ENCODE measurements at regions not wholly inside any gene's neighbourhood (a gene's known extent, or its start where the extent isn't known, plus 50 kb on each side); places are given as distances from the start of the nearest gene placed in this dataset.

DNA sequence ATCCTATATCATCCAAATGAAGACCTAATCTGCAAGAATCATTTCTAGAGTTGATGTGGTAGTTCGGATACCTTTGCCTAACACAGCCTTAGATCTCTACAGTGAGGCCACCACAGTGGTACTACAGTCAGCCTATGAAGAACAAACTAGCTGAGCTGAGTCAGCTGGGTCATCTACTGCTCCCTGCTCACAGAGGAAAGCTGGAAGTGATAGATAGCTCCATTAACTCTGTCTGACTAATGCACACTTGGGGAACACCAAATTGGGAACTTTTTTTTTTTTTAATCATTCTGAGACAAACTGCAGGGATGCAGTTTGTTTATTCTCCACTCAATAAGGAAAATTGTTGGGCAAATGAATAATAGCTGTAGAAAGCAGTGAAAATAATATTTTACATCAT lies 1160.6 kb downstream of the PCDH9 start:
- Histone ChIP-seq H3K4me1 (ENCODE audit: control insufficient read depth, low read depth, low read length) (no peaks in the 10 kb centered on the region), H3K36me3 (ENCODE audit: control insufficient read depth, low read depth, low read length) (no peaks in the 10 kb centered on the region), H3K27me3 (ENCODE audit: control insufficient read depth, insufficient read depth, low read length) (no peaks in the 10 kb centered on the region), H3K9ac (ENCODE audit: low read length) (no peak overlapping the region), H3K4me3 (ENCODE audit: low read length) (no peak overlapping the region), H3K27ac (ENCODE audit: low read length) (no peak overlapping the region), H3K9me3 (ENCODE audit: control insufficient read depth, low read depth, low read length) (no peaks in the 10 kb centered on the region)

DNA sequence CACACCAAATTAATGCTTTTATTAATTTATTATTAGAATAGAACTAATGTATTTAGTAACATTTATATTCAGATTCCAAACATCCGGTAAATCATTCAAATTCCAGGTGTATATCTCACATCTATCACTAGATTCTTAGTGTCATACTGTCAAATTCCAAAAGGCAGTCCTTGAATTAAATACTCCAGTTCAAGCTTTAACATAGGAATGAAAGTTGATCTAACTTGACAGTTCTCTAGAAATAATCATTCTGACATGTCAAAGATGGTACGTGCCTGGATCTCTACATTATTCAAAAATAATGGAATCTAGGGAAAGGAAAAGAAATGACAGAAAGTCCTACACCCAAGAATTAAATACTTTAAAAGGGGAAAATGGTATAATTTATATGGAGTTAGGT lies 1161.5 kb downstream of the PCDH9 start:
- Histone ChIP-seq H3K36me3 (ENCODE audit: control insufficient read depth, low read depth, low read length) (no peaks in the 10 kb centered on the region), H3K9me3 (ENCODE audit: control insufficient read depth, low read depth, low read length) (no peaks in the 10 kb centered on the region), H3K4me3 (ENCODE audit: low read length) (no peak overlapping the region), H3K27ac (ENCODE audit: low read length) (no peak overlapping the region), H3K27me3 (ENCODE audit: control insufficient read depth, insufficient read depth, low read length) (no peaks in the 10 kb centered on the region), H3K4me1 (ENCODE audit: control insufficient read depth, low read depth, low read length) (no peaks in the 10 kb centered on the region), H3K9ac (ENCODE audit: low read length) (no peak overlapping the region)

DNA sequence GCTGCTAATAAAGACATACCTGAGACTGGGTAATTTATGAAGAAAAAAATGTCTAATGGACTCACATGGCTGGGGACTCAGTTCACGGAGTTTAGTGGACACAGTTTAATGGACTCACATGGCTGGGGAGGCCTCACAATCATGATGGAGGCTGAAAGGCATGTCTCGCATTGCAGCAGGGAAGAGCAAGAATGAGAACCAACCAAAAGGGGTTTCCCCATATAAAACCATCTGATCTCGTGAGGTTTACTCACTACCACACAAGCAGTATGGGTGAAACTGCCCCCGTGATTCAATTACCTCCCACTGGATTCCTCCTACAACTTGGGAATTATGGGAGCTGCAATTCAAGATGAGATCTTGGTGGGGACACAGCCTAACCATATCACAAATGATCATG lies 1181.2 kb downstream of the PCDH9 start:
- Histone ChIP-seq H3K27me3 (ENCODE audit: control insufficient read depth, insufficient read depth, low read length) (no peaks in the 10 kb centered on the region), H3K4me3 (ENCODE audit: low read length) (no peak overlapping the region), H3K9me3 (ENCODE audit: control insufficient read depth, low read depth, low read length) (no peaks in the 10 kb centered on the region), H3K27ac (ENCODE audit: low read length) (no peak overlapping the region), H3K9ac (ENCODE audit: low read length) (no peak overlapping the region), H3K36me3 (ENCODE audit: control insufficient read depth, low read depth, low read length) (no peaks in the 10 kb centered on the region), H3K4me1 (ENCODE audit: control insufficient read depth, low read depth, low read length) (no peaks in the 10 kb centered on the region)

GRCh38 chr13:66040506-66040905 lies 1189.6 kb downstream of the PCDH9 start:
- Histone ChIP-seq H3K27ac (ENCODE audit: low read length) (no peak overlapping the region), H3K36me3 (ENCODE audit: control insufficient read depth, low read depth, low read length) (no peaks in the 10 kb centered on the region)

DNA sequence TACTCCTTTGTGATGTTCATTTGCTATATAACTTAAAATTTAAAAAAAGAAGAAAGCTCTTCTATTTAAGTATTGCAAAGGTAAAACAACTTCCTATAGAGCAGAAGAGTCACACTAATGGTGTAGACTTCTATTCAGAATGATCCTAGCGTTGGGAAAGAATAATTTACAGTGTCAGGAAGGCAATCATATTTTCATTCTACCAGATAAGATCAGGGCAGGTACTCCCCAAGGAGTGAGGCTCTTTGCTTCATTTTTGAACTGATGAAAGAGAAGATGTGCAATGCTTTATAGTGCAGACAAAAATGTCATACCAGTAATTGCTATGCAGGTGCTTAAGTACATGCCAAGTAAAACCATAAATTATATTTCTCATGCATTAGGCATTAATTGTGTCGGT lies 1193.0 kb downstream of the PCDH9 start:
- Histone ChIP-seq H3K9me3 (ENCODE audit: control insufficient read depth, low read depth, low read length) (no peaks in the 10 kb centered on the region), H3K36me3 (ENCODE audit: control insufficient read depth, low read depth, low read length) (no peaks in the 10 kb centered on the region), H3K9ac (ENCODE audit: low read length) (no peak overlapping the region), H3K27ac (ENCODE audit: low read length) (no peak overlapping the region), H3K4me1 (ENCODE audit: control insufficient read depth, low read depth, low read length) (peaks cover 8% of the 10 kb centered on the region), H3K4me3 (ENCODE audit: low read length) (no peak overlapping the region), H3K27me3 (ENCODE audit: control insufficient read depth, insufficient read depth, low read length) (no peaks in the 10 kb centered on the region)

More at GRCh38 chr13:66040506-66040905, 1189.6 kb downstream of the PCDH9 start:
- Histone ChIP-seq H3K4me3 (ENCODE audit: low read length) (no peak overlapping the region), H3K9ac (ENCODE audit: low read length) (no peak overlapping the region), H3K4me1 (ENCODE audit: control insufficient read depth, low read depth, low read length) (no peaks in the 10 kb centered on the region), H3K27me3 (ENCODE audit: control insufficient read depth, insufficient read depth, low read length) (no peaks in the 10 kb centered on the region), H3K9me3 (ENCODE audit: control insufficient read depth, low read depth, low read length) (no peaks in the 10 kb centered on the region)

GRCh38 chr13:66036636-66037035 lies 1193.5 kb downstream of the PCDH9 start:
- no peaks in the 10 kb centered on the region for H3K9me3 ChIP-seq (ENCODE audit: control insufficient read depth, low read depth, low read length)
- no peaks in the 10 kb centered on the region for H3K27me3 ChIP-seq (ENCODE audit: control insufficient read depth, insufficient read depth, low read length)
- H3K4me1 ChIP-seq (ENCODE audit: control insufficient read depth, low read depth, low read length): peaks cover 11% of the 10 kb centered on the region
- H3K27ac ChIP-seq (ENCODE audit: low read length): no peak overlapping the region
- no peak overlapping the region for H3K9ac ChIP-seq (ENCODE audit: low read length)
- no peak overlapping the region for H3K4me3 ChIP-seq (ENCODE audit: low read length)
- no peaks in the 10 kb centered on the region for H3K36me3 ChIP-seq (ENCODE audit: control insufficient read depth, low read depth, low read length)

DNA sequence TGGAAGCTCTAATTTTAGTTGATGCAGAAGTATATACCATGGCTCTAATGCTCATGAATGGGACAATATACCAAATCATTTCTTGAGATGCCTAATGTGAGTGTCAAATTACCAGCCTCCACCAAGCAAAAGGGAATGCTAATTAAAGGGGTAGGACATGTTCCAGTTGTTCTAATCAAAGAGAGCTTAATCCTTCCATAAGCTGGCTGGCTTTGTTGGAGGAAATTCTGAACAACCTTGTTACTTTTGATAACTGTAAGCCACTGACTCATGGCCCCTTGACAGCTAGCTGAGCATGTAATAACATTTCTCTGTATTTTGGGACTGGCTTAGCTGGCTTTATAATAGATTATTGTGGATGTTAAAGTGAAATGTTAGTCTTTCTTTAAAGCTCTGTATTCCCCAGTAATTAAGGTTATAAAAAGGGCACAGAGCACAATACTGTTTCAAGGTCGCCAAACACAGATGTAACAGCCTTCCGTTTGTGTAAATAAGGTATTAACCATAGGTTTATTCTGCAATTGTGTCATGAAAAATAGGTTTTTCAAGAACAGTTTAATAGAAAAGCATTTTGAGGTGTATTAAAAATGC lies 1194.0 kb downstream of the PCDH9 start:
- no peak overlapping the region for H3K27ac ChIP-seq (ENCODE audit: low read length)
- no peaks in the 10 kb centered on the region for H3K36me3 ChIP-seq (ENCODE audit: control insufficient read depth, low read depth, low read length)
- no peaks in the 10 kb centered on the region for H3K9me3 ChIP-seq (ENCODE audit: control insufficient read depth, low read depth, low read length)
- H3K4me3 ChIP-seq (ENCODE audit: low read length): no peak overlapping the region
- H3K9ac ChIP-seq (ENCODE audit: low read length): no peak overlapping the region
- H3K4me1 ChIP-seq (ENCODE audit: control insufficient read depth, low read depth, low read length): peaks cover 11% of the 10 kb centered on the region
- no peaks in the 10 kb centered on the region for H3K27me3 ChIP-seq (ENCODE audit: control insufficient read depth, insufficient read depth, low read length)

GRCh38 chr13:66033924-66034323 lies 1196.2 kb downstream of the PCDH9 start:
- Histone ChIP-seq H3K9ac (ENCODE audit: low read length) (no peak overlapping the region), H3K4me3 (ENCODE audit: low read length) (no peak overlapping the region), H3K27me3 (ENCODE audit: control insufficient read depth, insufficient read depth, low read length) (no peaks in the 10 kb centered on the region), H3K9me3 (ENCODE audit: control insufficient read depth, low read depth, low read length) (no peaks in the 10 kb centered on the region), H3K36me3 (ENCODE audit: control insufficient read depth, low read depth, low read length) (no peaks in the 10 kb centered on the region), H3K27ac (ENCODE audit: low read length) (no peak overlapping the region), H3K4me1 (ENCODE audit: control insufficient read depth, low read depth, low read length) (peaks cover 11% of the 10 kb centered on the region)

DNA sequence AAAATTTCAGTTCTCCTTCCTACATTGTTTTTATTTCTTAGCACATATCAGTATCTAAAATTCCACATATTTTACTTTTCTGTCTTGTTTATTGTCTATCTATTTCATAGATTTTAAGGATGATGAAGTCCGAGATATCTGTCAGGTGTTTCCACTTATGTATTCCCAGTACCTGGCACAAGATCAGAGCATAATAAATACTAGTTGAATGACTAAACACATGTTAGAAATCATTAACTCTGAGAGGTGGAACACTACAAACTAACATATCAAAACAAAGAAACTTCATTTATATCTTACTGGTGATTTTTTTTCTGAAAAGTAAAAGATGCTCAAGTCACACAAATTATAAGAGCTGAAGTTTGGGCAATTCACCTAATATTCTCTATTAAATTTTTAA lies 1208.3 kb downstream of the PCDH9 start:
- Histone ChIP-seq H3K4me3 (ENCODE audit: low read length) (no peak overlapping the region), H3K9ac (ENCODE audit: low read length) (no peak overlapping the region), H3K9me3 (ENCODE audit: control insufficient read depth, low read depth, low read length) (no peaks in the 10 kb centered on the region), H3K36me3 (ENCODE audit: control insufficient read depth, low read depth, low read length) (no peaks in the 10 kb centered on the region), H3K4me1 (ENCODE audit: control insufficient read depth, low read depth, low read length) (no peaks in the 10 kb centered on the region), H3K27me3 (ENCODE audit: control insufficient read depth, insufficient read depth, low read length) (no peaks in the 10 kb centered on the region), H3K27ac (ENCODE audit: low read length) (no peak overlapping the region)

- H3K4me1 ChIP-seq (ENCODE audit: control insufficient read depth, low read depth, low read length): no peaks in the 10 kb centered on the region
- H3K9me3 ChIP-seq (ENCODE audit: control insufficient read depth, low read depth, low read length): no peaks in the 10 kb centered on the region
- no peak overlapping the region for H3K9ac ChIP-seq (ENCODE audit: low read length)
Measured at GRCh38 chr13:66014771-66015170, 1215.4 kb downstream of the PCDH9 start.

DNA sequence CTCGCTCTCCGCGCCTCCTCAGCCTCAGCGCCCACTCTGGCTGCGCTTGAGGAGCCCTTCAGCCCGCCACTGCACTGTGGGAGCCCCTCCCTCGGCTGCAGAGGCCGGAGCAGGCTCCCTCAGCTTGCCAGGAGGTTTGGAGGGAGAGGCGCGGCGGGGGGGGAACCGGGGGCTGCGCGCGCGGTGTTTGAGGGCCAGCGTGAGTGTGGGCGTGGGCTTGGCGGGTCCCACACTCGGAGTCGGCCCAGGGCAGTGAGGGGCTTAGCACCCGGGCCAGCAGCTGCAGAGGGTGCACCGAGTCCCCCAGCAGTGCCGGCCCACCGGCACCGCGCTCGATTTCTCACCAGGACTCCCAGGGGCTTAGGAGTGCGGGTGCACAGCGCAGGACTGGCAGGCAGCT lies 1220.9 kb downstream of the PCDH9 start:
- H3K4me3 ChIP-seq (ENCODE audit: low read length): no peak overlapping the region
- no peaks in the 10 kb centered on the region for H3K36me3 ChIP-seq (ENCODE audit: control insufficient read depth, low read depth, low read length)
- no peaks in the 10 kb centered on the region for H3K27me3 ChIP-seq (ENCODE audit: control insufficient read depth, insufficient read depth, low read length)
- H3K4me1 ChIP-seq (ENCODE audit: control insufficient read depth, low read depth, low read length): no peaks in the 10 kb centered on the region
- H3K27ac ChIP-seq (ENCODE audit: low read length): no peak overlapping the region
- no peaks in the 10 kb centered on the region for H3K9me3 ChIP-seq (ENCODE audit: control insufficient read depth, low read depth, low read length)
- no peak overlapping the region for H3K9ac ChIP-seq (ENCODE audit: low read length)

More at GRCh38 chr13:66014771-66015170, 1215.4 kb downstream of the PCDH9 start:
- Histone ChIP-seq H3K4me3 (ENCODE audit: low read length) (no peak overlapping the region), H3K27ac (ENCODE audit: low read length) (no peak overlapping the region), H3K27me3 (ENCODE audit: control insufficient read depth, insufficient read depth, low read length) (no peaks in the 10 kb centered on the region), H3K36me3 (ENCODE audit: control insufficient read depth, low read depth, low read length) (no peaks in the 10 kb centered on the region)

GRCh38 chr13:66003558-66003957 lies 1226.6 kb downstream of the PCDH9 start:
- Histone ChIP-seq H3K27me3 (ENCODE audit: control insufficient read depth, insufficient read depth, low read length) (no peaks in the 10 kb centered on the region), H3K9me3 (ENCODE audit: control insufficient read depth, low read depth, low read length) (peaks cover 6% of the 10 kb centered on the region), H3K9ac (ENCODE audit: low read length) (no peak overlapping the region), H3K4me1 (ENCODE audit: control insufficient read depth, low read depth, low read length) (no peaks in the 10 kb centered on the region), H3K36me3 (ENCODE audit: control insufficient read depth, low read depth, low read length) (no peaks in the 10 kb centered on the region), H3K4me3 (ENCODE audit: low read length) (no peak overlapping the region), H3K27ac (ENCODE audit: low read length) (no peak overlapping the region)
